Activated T-helper 17 cell treated with anti-CD3 and anti-CD28 coated beads, Interleukin-2, amount 50 U/mL, for 72 hours (primary cell): ENCODE measurements at regions not wholly inside any gene's neighbourhood (a gene's known extent, or its start where the extent isn't known, plus 50 kb on each side); places are given as distances from the start of the nearest gene placed in this dataset.

Experiments
- ATAC-seq: fragments of 150-1000 bp; cut with Tn5 transposase; replicated peaks from 2 replicates; pipeline ENCODE4 v1.10.0; 2021; ENCODE audit warnings: mild to moderate bottlenecking, moderate library complexity
- H3K27ac Mint-ChIP-seq: one replicate; pipeline ENCODE4 v1.8.0; 2022; ENCODE audit warnings: mixed read lengths
- H3K27me3 Mint-ChIP-seq: one replicate; pipeline ENCODE4 v1.8.0; 2022; ENCODE audit warnings: mixed read lengths
- H3K36me3 Mint-ChIP-seq: one replicate; pipeline ENCODE4 v1.8.0; 2022; ENCODE audit warnings: low read depth, mild to moderate bottlenecking, mixed read lengths
- H3K4me1 Mint-ChIP-seq: one replicate; pipeline ENCODE4 v1.8.0; 2022; ENCODE audit warnings: mixed read lengths
- H3K4me3 Mint-ChIP-seq: one replicate; pipeline ENCODE4 v1.8.0; 2022; ENCODE audit warnings: mild to moderate bottlenecking, mixed read lengths
- H3K9me3 Mint-ChIP-seq: one replicate; pipeline ENCODE4 v1.8.0; 2022; ENCODE audit warnings: mixed read lengths

DNA sequence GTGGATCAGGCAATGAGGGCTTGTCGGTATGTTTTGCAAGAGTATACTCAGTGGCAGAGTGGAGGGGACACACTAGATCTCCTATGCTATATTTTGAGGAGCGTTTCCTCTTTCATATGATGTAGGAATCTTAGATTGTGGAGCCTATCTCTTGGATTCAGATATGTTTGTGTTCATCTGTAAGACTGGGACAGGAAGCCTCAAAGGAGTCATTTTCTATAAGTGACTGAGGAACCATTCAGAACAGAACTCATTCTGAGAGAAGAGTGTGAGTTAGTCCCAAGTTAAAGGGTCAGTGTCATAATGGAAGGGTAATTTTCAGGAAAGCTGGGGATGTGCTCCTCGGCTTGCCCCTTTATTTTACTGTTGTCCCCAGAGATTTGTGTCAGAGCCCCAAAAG, 107.7 kb downstream of the PTGS2 start:
- no peaks in the 10 kb centered on the region for H3K36me3 Mint-ChIP-seq
- peak; percentile 45 for ATAC-seq
- H3K9me3 Mint-ChIP-seq: no peaks in the 10 kb centered on the region
- no peak overlapping the region for H3K27ac Mint-ChIP-seq
- H3K4me1 Mint-ChIP-seq: peaks cover 6% of the 10 kb centered on the region
- no peaks in the 10 kb centered on the region for H3K27me3 Mint-ChIP-seq
- no peak overlapping the region for H3K4me3 Mint-ChIP-seq

DNA sequence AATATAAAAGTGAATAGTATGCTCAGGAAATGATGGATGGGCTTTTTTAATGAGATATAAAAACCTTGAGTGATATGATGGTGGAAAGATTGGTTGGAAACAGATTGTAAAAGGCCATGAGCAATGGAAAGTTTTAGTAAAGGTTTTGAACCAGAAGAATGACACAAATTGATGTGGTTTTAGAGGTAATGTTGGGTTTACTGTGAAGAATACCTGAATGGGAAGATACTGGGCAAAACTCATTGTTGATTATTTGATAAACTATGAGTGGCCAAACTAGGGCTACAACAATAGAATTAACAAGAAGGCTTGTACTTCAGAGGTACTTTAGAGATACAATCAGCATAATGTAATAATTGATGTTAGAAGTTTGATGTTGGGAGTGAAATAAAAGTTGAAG, 108.5 kb downstream of the PTGS2 start:
- Mint-ChIP-seq H3K4me1 (peaks cover 6% of the 10 kb centered on the region), H3K4me3 (no peak overlapping the region), H3K36me3 (no peaks in the 10 kb centered on the region), H3K27ac (peak overlapping the region; percentile 7), H3K27me3 (no peaks in the 10 kb centered on the region), H3K9me3 (no peaks in the 10 kb centered on the region)
- ATAC-seq: peak; percentile 39

DNA sequence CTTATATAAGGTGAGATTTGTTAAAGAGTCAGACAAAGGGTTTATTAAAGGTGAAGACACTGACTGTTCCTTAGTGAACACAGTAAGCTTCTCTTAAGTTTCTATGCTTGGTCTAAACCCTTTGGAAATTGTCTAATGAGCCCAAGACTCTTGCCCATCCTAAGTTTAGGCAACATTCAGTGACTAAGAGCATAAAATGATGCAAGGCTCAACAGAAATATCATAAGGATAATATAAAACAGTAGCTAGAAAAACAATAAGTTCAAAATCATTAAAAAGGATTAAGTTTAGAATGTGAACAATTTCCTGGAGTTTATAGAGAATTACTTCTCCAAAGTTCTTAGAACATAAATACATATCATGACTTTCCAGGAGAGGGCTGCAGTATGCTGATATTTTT, 108.9 kb upstream of the PDC start:
- no peaks in the 10 kb centered on the region for H3K9me3 Mint-ChIP-seq
- H3K27me3 Mint-ChIP-seq: no peaks in the 10 kb centered on the region
- H3K27ac Mint-ChIP-seq: no peak overlapping the region
- H3K4me1 Mint-ChIP-seq: peaks cover 6% of the 10 kb centered on the region
- H3K36me3 Mint-ChIP-seq: no peaks in the 10 kb centered on the region
- ATAC-seq: no peak
- no peak overlapping the region for H3K4me3 Mint-ChIP-seq

DNA sequence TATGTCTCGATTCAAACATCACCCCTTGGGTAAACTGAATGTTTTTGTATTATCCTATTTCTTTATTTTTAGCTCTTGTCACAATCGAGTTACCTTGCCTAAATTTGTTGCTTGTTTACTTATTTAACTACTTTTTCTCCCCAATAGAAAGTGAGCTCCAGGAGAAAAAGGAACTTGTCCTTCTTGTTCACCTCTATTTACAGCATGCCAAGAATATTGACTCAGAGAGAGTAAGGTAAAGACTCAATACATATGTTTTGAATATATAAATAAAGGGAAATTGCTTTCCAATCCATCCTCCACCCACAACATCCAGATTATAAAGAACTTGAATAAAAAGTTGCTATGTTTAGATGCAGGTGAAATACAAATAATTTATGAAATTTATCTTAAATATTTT, 107.3 kb upstream of the PDC start:
- H3K4me1 Mint-ChIP-seq: peaks cover 6% of the 10 kb centered on the region
- no peaks in the 10 kb centered on the region for H3K27me3 Mint-ChIP-seq
- no peak overlapping the region for H3K27ac Mint-ChIP-seq
- no peak for ATAC-seq
- no peaks in the 10 kb centered on the region for H3K9me3 Mint-ChIP-seq
- no peak overlapping the region for H3K4me3 Mint-ChIP-seq
- H3K36me3 Mint-ChIP-seq: no peaks in the 10 kb centered on the region

DNA sequence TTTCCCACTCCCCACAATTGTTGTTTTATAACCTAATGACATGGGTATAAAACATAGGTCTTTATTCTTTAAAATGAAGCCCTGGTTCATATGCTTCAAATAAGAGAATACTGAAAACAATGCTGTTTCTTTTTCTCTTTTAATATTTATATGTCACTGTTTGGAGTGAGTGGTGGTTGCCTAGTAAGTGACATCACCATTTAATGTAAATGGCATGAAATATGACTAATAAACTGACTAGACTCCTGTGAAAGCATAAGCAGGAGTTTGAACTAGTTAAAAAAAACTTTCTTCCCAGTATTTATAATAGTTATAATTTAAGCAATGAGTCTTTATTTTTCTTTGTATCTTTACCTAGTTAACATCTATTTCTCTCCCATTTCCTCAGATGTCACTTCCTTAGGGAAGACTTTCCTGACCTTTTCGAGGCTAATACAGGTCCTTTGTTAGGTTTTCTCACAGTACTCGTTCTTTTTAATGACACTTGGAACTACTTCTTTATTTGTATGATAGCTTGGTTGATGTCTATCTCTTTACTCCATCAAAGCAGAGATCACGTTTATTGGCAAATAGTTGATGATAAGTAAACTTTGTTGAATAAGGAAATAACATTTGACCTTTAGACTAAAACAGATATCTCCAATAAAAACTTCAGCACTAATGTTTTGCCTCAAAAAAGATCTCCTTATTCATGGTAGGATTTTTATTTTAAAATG, 105.4 kb upstream of the PDC start:
- no peak overlapping the region for H3K4me3 Mint-ChIP-seq
- H3K9me3 Mint-ChIP-seq: no peaks in the 10 kb centered on the region
- H3K4me1 Mint-ChIP-seq: no peaks in the 10 kb centered on the region
- no peaks in the 10 kb centered on the region for H3K27me3 Mint-ChIP-seq
- H3K27ac Mint-ChIP-seq: no peak overlapping the region
- no peaks in the 10 kb centered on the region for H3K36me3 Mint-ChIP-seq
- ATAC-seq: no peak

DNA sequence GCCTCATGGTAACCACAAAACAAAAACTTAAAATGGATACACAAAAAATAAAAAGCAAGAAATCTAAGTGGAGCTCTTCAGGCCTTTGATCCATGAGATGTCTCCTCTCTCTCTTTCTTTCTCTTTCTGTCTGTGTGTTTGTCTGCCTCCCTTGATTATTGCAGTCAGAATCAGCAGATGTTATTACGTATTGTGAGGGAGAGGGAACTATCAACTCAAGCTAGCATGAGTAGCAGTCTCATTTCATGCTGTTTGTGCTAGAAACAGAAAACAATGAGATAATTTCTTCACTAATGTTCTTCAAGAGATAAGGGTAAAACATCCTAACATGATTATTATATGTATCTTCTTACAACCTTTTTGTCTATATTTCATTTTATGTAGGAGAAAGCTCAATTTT, 103.7 kb upstream of the PDC start:
- Mint-ChIP-seq H3K36me3 (no peaks in the 10 kb centered on the region), H3K27ac (no peak overlapping the region), H3K27me3 (no peaks in the 10 kb centered on the region), H3K9me3 (no peaks in the 10 kb centered on the region), H3K4me1 (no peaks in the 10 kb centered on the region), H3K4me3 (no peak overlapping the region)
- ATAC-seq: no peak

DNA sequence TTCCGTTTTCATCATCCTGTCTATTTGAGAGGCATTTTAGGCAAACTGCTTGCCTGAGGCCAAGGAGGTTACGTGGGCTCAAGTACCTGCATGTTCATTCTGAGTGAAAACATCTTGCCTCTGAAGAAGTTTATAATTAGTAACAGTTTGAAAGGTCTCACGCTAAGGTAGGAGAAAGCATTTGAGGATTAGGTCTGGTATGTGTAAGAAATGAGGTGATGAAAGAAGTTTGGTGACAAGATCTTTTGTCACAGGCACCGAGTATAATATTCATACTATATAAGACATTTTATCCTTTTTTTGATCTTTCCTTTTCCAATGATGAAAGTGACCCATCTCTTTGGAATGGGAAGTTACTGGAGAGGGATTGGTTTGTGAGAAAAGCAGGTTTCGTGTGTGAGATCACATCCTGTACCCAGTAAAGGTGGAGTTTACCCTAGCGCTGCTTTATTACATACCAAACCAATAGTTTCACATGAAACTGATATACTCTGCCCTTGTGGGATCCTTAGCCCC, 98.7 kb upstream of the PDC start:
- Mint-ChIP-seq H3K27me3 (no peaks in the 10 kb centered on the region), H3K36me3 (no peaks in the 10 kb centered on the region), H3K27ac (no peak overlapping the region), H3K4me1 (no peaks in the 10 kb centered on the region), H3K9me3 (no peaks in the 10 kb centered on the region), H3K4me3 (no peak overlapping the region)
- ATAC-seq: no peak

DNA sequence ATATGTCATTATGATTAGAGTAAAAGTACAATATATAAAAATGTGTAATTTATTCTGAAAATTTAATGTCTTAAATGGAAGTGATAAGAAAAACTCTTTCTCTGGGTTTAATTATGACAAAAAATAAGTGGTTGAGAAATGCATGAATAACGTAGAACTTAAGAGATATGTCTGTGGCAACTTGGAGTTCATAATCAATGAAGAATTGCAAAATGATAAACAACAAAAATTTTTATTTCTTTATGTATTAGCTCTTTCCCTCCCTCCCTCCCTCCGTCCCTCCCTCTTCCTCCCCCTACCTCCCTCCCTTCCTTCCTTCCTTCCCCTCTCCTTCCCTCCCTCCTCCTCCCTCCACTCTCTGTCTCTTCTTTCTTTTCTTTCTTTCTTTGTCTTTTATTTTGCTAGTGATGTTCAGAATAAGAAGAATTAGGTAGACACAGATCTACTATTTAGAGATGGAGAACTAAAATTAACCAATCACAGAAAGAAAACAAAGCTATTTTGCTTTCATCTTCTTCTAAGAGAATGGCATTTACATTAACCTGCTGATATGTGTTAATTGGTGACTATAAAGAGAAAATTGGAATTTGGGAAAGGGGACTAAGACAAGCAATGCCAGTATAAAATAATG, 96.3 kb upstream of the PDC start:
- Mint-ChIP-seq H3K27me3 (no peaks in the 10 kb centered on the region), H3K4me3 (no peak overlapping the region), H3K36me3 (no peaks in the 10 kb centered on the region), H3K27ac (no peak overlapping the region), H3K4me1 (no peaks in the 10 kb centered on the region), H3K9me3 (peaks cover 3% of the 10 kb centered on the region)
- ATAC-seq: no peak

DNA sequence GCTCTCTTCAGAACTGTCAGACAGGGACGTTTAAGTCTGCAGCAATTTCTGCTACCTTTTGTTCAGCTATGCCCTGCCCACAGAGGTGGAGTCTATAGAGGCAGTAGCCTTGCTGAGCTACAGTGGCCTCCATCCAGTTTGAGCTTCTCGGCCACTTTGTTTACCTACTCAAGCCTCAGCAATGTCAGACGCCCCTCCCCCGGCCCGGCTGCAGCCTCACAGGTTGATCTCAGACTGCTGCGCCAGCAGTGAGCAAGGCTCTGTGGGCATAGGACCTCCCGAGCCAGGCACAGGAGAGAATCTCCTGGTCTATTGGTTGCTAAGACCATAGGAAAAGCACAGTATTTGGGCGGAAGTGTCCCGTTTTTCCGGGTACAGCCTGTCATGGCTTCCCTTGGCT, 89.9 kb upstream of the PDC start:
- Mint-ChIP-seq H3K27me3 (no peaks in the 10 kb centered on the region), H3K27ac (no peak overlapping the region), H3K4me1 (no peaks in the 10 kb centered on the region), H3K36me3 (no peaks in the 10 kb centered on the region), H3K9me3 (peaks cover 23% of the 10 kb centered on the region), H3K4me3 (no peak overlapping the region)
- ATAC-seq: no peak

DNA sequence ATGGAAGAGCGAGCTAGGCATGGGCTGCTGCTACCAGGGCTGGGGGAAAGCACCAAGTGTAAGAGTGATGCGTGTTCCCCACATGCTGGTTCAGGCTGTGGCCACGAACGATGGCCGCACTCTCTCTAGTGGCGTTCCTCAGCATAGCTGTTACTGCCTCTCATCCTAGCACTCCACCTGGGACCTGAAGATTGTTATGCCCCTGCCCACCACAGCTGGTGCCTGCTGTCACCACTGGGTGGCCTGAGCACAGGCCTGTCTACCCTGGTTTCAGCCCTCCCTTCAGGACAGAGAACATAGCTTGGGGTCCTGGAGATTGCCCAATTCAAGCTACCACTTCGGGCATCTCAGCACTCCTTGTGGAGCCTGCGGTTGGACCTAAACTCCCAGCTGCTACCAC, 80.1 kb upstream of the PDC start:
- no peaks in the 10 kb centered on the region for H3K36me3 Mint-ChIP-seq
- no peak overlapping the region for H3K4me3 Mint-ChIP-seq
- H3K27me3 Mint-ChIP-seq: no peaks in the 10 kb centered on the region
- no peak overlapping the region for H3K27ac Mint-ChIP-seq
- H3K4me1 Mint-ChIP-seq: no peaks in the 10 kb centered on the region
- peaks cover 20% of the 10 kb centered on the region for H3K9me3 Mint-ChIP-seq
- no peak for ATAC-seq

DNA sequence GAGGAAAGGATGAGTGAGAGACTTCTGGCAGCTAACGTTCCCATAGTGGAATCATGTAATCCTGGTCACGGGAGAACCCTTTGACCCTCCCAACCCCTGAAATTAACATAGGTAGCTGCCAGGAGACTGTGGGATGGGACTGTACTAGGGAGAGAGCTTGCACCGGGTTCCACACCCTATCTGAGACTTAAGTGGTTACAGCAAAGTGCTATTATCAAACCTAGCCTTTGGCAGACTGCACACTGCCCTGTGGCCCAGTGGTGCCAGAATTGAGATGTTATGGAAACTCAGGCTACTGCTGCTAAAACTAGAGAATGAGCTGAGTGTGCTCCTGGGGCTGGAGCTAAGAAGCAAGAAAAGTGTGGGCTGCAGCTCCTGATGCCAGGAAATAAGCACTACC, 79.6 kb upstream of the PDC start:
- ATAC-seq: no peak
- Mint-ChIP-seq H3K9me3 (peaks cover 20% of the 10 kb centered on the region), H3K4me3 (no peak overlapping the region), H3K27me3 (no peaks in the 10 kb centered on the region), H3K4me1 (no peaks in the 10 kb centered on the region), H3K36me3 (no peaks in the 10 kb centered on the region), H3K27ac (no peak overlapping the region)

DNA sequence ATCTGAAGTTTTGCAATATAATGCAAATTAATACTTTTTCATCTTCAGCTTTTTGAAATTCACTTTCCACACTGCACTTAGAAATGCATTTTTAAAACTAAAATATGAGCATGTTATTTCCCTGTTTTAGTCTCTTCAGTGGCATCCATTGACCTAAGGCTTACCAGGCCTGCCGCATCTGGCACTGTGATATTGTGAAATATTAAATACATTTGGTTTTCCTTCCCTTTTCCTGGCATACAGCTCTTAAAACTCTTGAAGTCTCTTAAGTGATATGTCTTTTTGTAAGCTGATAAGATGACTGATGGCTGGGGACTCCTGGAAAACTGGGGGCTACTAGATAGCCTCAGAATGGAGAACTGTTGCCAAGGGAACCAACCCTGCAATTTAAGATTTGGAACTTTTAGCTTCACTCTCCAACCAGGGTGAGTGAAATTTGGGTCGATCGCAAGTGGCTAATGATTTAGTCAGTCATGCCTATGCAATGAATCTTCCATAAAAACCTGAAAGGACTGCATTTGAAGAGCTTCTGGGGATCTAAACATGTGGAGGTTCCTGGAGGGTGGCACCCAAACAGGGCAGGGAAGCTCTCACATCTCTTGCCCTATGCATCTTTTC, 75.5 kb upstream of the PDC start:
- Mint-ChIP-seq H3K4me3 (no peak overlapping the region), H3K27me3 (no peaks in the 10 kb centered on the region), H3K4me1 (no peaks in the 10 kb centered on the region), H3K36me3 (no peaks in the 10 kb centered on the region), H3K27ac (no peak overlapping the region), H3K9me3 (peaks cover 10% of the 10 kb centered on the region)
- no peak for ATAC-seq

DNA sequence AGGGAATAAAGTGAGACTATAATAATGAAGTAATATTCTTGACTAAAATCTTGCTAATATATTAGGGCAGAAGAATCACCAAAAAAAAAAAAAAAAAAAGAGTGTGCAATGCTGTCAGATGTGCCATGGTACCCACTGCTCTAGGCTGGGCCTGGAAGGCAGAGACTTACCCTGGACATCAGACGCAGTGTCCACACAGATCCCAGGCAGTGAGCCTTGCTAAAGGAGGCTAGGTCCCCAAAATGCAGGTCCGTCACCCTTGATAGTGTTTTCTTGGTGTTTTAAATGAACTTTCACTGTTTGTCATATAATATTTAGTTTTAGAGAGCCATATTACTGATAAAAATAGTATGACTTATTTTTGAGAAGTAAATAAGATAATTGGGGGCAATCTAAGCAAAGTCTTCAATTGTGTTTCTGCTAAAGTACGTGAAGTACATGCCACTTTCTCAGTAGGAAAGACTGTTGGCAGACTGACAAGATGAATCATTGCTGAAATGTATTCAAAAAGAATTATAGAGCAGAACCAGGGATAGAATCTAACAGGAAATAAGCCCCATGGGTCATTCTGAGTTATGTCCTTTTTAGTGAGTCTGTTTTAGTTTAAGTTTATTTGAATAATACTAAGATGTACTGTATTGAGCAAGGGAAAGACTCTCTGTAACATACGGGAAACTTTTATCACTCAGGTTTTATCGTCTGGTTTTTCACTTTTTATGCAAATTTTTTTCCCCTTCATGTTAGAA, 74.6 kb upstream of the PDC start:
- peaks cover 9% of the 10 kb centered on the region for H3K9me3 Mint-ChIP-seq
- ATAC-seq: no peak

DNA sequence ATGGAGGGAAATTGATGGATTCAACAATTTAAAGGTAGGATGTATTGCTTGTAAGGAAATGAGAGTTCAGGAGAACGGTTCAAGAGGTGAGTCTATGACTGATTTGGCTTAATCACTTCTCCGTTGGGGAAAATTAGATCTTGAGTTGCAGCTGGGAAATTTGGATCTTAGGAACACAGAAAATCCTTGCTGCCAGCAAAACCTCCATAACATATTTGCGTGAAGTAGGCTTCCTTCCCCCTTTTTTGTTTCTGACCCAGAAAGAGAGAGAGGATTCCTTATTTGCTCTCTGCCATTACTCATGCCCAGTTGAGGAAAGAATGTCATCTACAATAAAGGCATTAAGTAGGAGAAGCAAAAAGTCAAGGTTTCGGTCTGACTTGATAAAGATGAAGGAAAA, 73.5 kb upstream of the PDC start:
- H3K4me1 Mint-ChIP-seq: no peaks in the 10 kb centered on the region
- H3K27ac Mint-ChIP-seq: no peak overlapping the region
- H3K27me3 Mint-ChIP-seq: no peaks in the 10 kb centered on the region
- no peaks in the 10 kb centered on the region for H3K9me3 Mint-ChIP-seq
- no peak overlapping the region for H3K4me3 Mint-ChIP-seq
- no peak for ATAC-seq
- H3K36me3 Mint-ChIP-seq: no peaks in the 10 kb centered on the region

More for the DNA sequence above, 74.6 kb upstream of the PDC start:
- Mint-ChIP-seq H3K4me1 (no peaks in the 10 kb centered on the region), H3K36me3 (no peaks in the 10 kb centered on the region), H3K27me3 (no peaks in the 10 kb centered on the region), H3K27ac (no peak overlapping the region), H3K4me3 (no peak overlapping the region)

DNA sequence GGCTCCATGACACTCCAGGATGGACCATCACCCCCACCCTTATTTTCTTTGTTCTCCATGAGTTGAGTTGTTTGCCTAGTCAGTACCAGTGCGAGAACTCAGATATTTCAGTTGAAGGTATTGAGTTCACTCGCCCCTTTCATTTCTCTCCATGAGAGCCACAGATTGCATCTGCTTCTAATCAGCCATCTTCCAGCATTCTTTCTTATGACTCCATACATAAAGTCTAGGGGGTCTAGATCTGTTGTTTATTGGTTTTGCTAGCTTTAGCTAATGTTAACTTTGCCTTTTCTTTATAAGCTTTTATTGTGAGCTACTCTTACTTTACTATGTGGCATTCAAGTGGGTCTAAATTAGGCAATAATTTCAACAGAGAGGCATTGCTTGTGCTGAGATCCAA, 71.6 kb upstream of the PDC start:
- no peaks in the 10 kb centered on the region for H3K27me3 Mint-ChIP-seq
- no peak overlapping the region for H3K4me3 Mint-ChIP-seq
- H3K27ac Mint-ChIP-seq: no peak overlapping the region
- no peaks in the 10 kb centered on the region for H3K36me3 Mint-ChIP-seq
- ATAC-seq: no peak
- no peaks in the 10 kb centered on the region for H3K9me3 Mint-ChIP-seq
- H3K4me1 Mint-ChIP-seq: no peaks in the 10 kb centered on the region
